ENCODE measurements at regions not wholly inside any gene's neighbourhood (a gene's known extent, or its start where the extent isn't known, plus 50 kb on each side); places are given as distances from the start of the nearest gene placed in this dataset.

DNA sequence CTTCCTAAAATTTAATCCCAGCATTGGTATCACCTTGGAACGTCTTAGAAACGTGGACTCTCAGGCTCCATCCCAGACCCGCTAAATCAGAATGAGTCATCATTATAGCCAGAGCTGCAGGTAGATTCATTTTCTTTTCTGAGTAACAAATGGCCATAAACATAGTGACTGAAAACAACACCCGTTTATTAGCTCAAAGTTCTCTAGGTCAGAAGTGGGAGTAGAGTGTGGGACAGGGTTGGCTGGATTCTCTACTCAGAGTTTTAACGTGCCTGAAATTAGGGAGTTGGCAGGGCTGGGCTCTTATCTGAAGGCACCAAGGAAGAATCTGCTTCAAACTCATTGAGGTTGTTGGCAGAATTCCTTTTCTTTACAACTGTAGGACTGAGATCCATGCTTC is 101.8 kb upstream of the C1QTNF7 start:
- Histone ChIP-seq H4K20me1 (ENCODE audit: insufficient read depth, low read length) (no peaks in the 10 kb centered on the region), H3K9me3 (ENCODE audit: low read length) (no peaks in the 10 kb centered on the region), H3K36me3 (ENCODE audit: insufficient read depth, low read length) (no peaks in the 10 kb centered on the region), H3K4me3 (ENCODE audit: low read depth, low read length, poor library complexity, severe bottlenecking) (no peak overlapping the region), H3K27ac (ENCODE audit: low read depth, low read length, poor library complexity, severe bottlenecking) (no peak overlapping the region), H3K4me1 (ENCODE audit: insufficient read depth, low read length, poor library complexity, severe bottlenecking) (no peaks in the 10 kb centered on the region), H3K9me2 (ENCODE audit: insufficient read depth, low read length) (no peaks in the 10 kb centered on the region), H2AFZ (ENCODE audit: low read length) (no peak overlapping the region), H3K4me2 (ENCODE audit: low read length) (no peak overlapping the region), H3K79me2 (ENCODE audit: insufficient read depth, low read depth, low read length) (no peaks in the 10 kb centered on the region)
- POLR2A ChIA-PET = interaction anchor here (0.7 kb wide), 1 partner anchor 501 kb away, joined by 3 read pairs; no protein-coding TSS in a partner anchor
- intact Hi-C loops (cut with micrococcal nuclease; ENCODE audit: unreplicated experiment) = no loop called here
- CTCF ChIA-PET (ENCODE audit: unreplicated experiment) = no interaction called here
- no peak for TF ChIP-seq EZH2phosphoT487 (IDR thresholded peaks at IDR 0.05; ENCODE audit: borderline replicate concordance, low read depth, low read length)
- TF ChIP-seq, protein P1, sequence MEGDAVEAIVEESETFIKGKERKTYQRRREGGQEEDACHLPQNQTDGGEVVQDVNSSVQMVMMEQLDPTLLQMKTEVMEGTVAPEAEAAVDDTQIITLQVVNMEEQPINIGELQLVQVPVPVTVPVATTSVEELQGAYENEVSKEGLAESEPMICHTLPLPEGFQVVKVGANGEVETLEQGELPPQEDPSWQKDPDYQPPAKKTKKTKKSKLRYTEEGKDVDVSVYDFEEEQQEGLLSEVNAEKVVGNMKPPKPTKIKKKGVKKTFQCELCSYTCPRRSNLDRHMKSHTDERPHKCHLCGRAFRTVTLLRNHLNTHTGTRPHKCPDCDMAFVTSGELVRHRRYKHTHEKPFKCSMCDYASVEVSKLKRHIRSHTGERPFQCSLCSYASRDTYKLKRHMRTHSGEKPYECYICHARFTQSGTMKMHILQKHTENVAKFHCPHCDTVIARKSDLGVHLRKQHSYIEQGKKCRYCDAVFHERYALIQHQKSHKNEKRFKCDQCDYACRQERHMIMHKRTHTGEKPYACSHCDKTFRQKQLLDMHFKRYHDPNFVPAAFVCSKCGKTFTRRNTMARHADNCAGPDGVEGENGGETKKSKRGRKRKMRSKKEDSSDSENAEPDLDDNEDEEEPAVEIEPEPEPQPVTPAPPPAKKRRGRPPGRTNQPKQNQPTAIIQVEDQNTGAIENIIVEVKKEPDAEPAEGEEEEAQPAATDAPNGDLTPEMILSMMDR (conservative IDR thresholded peaks at IDR 0.05; ENCODE audit: low read length) = no peak
- DNase-seq (ENCODE audit: low spot score) = no peak
- BruUV-seq (replicated peaks) = no TSS peak

DNA sequence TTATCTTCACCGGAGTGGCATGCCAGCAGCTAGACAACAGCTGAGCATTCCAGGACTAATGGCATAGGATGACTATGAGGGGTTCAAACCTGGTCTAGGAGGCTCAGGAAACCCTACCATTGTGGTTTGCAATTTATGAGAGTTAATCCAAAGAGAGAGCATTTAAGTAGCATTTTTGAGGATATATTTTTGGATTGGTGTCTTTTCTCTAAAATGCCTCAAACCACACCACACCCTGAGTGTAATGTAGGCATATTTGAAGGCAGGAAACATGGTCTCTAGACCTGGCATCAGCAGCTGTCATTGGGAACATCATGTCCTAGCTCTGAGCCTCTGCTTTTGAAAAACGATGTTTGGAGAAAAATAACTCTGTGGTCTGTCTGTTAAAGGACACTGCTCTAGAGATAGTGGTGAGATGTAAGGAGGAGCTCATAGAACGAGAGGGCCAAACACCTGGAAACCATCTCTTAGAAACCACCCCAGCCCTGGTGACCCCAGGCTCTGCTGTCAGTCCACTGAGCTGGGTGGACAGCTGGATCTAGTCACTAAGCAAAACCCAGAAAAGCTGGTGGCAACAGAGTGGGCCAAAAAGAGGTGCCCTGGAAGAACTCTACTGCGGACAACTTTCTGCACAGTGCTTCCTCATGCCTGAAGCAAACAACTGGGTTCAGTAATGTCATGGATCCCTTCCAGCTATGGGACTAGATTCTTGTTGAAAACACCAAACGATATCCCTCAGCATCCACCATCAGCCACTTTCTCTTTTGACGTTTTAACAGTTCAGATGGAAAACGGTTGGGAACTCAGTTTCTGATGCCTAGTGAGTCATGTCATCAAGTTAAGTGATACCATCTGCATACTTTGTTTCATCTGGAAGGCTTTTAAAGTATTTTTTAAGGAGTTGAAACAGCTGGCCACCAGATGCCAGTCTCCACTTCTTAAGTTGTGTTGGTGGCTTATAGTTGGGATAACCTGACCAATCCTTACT is 100.2 kb upstream of the C1QTNF7 start:
- Histone ChIP-seq H3K4me1 (ENCODE audit: insufficient read depth, low read length, poor library complexity, severe bottlenecking) (no peaks in the 10 kb centered on the region), H2AFZ (ENCODE audit: low read length) (no peak overlapping the region), H3K36me3 (ENCODE audit: insufficient read depth, low read length) (no peaks in the 10 kb centered on the region), H4K20me1 (ENCODE audit: insufficient read depth, low read length) (no peaks in the 10 kb centered on the region), H3K4me2 (ENCODE audit: low read length) (no peak overlapping the region), H3K79me2 (ENCODE audit: insufficient read depth, low read depth, low read length) (no peaks in the 10 kb centered on the region), H3K4me3 (ENCODE audit: low read depth, low read length, poor library complexity, severe bottlenecking) (no peak overlapping the region), H3K9me3 (ENCODE audit: low read length) (no peaks in the 10 kb centered on the region), H3K9me2 (ENCODE audit: insufficient read depth, low read length) (0 out of 2 replicates have a peak, but pooled peaks cover 2% of the 10 kb centered on the region), H3K27ac (ENCODE audit: low read depth, low read length, poor library complexity, severe bottlenecking) (no peak overlapping the region)
- TF ChIP-seq, protein P1 (conservative IDR thresholded peaks at IDR 0.05; ENCODE audit: low read length) = no peak
- TF ChIP-seq EZH2phosphoT487 (IDR thresholded peaks at IDR 0.05; ENCODE audit: borderline replicate concordance, low read depth, low read length) = no peak
- ChIA-PET CTCF (ENCODE audit: unreplicated experiment) (no interaction called here), POLR2A (no interaction called here)
- BruUV-seq (replicated peaks) = no TSS peak
- intact Hi-C loops (cut with micrococcal nuclease; ENCODE audit: unreplicated experiment) = no loop called here
- DNase-seq (ENCODE audit: low spot score) = no peak

GRCh38 chr4:15331930-15332329 is 95.9 kb upstream of the C1QTNF7 start:
- Histone ChIP-seq H3K36me3 (ENCODE audit: insufficient read depth, low read length) (no peaks in the 10 kb centered on the region), H3K9me3 (ENCODE audit: low read length) (no peaks in the 10 kb centered on the region), H3K79me2 (ENCODE audit: insufficient read depth, low read depth, low read length) (no peaks in the 10 kb centered on the region), H3K4me3 (ENCODE audit: low read depth, low read length, poor library complexity, severe bottlenecking) (no peak overlapping the region), H2AFZ (ENCODE audit: low read length) (no peak overlapping the region), H3K27ac (ENCODE audit: low read depth, low read length, poor library complexity, severe bottlenecking) (no peak overlapping the region), H3K4me1 (ENCODE audit: insufficient read depth, low read length, poor library complexity, severe bottlenecking) (no peaks in the 10 kb centered on the region), H4K20me1 (ENCODE audit: insufficient read depth, low read length) (no peaks in the 10 kb centered on the region), H3K9me2 (ENCODE audit: insufficient read depth, low read length) (0 out of 2 replicates have a peak, but pooled peaks cover 2% of the 10 kb centered on the region), H3K4me2 (ENCODE audit: low read length) (no peak overlapping the region)
- CTCF ChIA-PET (ENCODE audit: unreplicated experiment) = no interaction called here
- TF ChIP-seq, protein P1 (conservative IDR thresholded peaks at IDR 0.05; ENCODE audit: low read length) = no peak
- no peak for TF ChIP-seq EZH2phosphoT487 (IDR thresholded peaks at IDR 0.05; ENCODE audit: borderline replicate concordance, low read depth, low read length)
- POLR2A ChIA-PET = no interaction called here
- intact Hi-C loops (cut with micrococcal nuclease; ENCODE audit: unreplicated experiment) = no loop called here
- no peak for DNase-seq (ENCODE audit: low spot score)
- no TSS peak for BruUV-seq (replicated peaks)

Measured in OCI-LY7 (cell line).